ENCODE measurements at regions not wholly inside any gene's neighbourhood (a gene's known extent, or its start where the extent isn't known, plus 50 kb on each side); places are given as distances from the start of the nearest gene placed in this dataset.
"Not testable (repeated sequence)": the region's sequence is repeated elsewhere in the genome, so short reads cannot be mapped to it uniquely, and the experiment has no call there.

DNA sequence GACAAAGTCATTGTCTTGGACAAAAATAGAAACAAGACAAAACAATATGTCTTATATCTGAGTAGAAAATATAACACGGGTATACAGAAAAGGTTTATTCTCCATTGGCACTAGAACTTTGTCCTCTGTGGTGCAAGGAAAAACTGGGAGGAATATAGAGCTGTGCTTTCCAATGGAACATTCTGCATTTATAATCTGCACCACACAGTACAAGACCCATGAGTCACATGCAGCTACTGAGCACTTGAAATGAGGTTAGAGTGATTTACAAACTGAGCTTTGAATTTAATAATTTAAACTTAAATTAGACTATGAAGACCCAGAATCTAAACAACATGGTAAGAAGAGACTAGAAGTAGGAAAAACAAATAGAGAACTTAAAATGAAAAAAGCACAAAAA is 86.1 kb downstream of the RAP2A start:
- DNase-seq = no peak

DNA sequence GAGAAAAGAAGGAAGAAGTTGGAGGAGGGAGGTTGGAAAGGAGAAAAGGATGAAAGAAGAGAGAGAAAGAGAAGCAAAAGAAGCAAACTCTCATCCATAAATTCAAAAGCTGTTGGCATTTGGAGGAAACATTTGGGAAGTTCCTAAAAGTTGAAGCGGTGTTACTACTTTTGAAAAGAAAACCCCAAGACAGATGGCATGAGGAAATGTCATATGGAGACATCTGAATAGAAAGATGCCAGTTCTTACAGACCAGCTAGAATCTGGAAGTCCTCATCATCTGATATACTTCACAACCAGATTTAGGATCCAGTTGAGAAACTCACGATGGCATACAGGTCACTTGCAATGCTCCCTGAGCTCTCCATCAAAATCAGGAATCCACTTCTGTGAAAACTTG is 86.9 kb downstream of the RAP2A start:
- DNase-seq = no peak

DNA sequence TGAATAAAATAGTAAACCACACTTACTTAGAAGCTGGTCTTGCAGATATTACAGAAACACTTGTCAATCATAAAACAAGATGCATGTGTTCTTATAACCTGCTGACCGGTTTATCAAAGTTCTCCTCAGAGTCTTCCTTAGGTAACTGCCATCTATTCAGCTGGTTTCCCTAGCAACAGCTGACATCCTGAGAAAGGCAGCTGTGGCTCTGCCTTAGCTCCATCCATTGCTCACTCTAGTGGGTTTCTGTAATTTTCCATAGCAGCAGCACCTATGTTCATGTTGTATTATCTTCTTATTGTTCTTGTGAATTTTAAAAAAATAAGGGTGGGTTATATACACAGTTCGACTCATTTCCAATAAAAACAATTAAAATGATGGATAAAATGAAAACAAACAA is 87.8 kb downstream of the RAP2A start:
- peak in 1 of 51 donors; percentile 2 for DNase-seq

DNA sequence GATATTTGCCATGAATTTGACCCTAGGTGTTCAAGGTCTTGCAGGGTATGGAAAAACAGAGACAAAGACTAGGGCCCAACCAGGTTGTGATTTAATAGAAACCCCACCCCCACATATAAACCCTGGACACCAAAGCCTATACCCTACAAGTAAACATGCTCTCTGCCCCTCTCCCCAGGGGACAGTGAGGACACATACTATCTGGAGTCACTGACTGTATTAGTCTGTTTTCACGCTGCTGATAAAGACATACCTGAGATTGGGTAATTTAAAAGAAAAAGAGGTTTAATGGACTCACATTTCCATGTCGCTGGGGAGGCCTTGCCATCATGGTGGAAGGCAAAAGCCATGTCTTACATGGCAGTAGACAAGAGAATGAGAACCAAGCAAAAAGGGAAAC is 88.3 kb downstream of the RAP2A start:
- no peak for DNase-seq

DNA sequence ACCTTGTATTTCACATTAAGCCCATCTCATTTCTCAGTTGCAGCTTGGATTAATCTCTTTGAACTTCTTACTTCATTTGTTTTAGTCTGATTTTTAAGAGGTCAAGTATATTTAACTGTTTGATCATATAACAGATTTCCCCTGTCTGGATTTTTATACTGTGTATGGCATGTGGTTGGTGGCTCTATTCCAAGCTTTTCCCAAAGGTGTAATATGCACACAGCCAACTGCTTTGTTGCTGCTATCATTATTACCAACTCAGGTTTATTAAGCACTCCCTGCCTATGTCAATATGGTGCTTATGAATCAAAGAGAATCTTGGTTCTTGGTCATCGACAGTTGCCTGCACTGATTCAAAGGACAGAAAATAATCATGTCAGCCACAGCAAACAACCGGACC is 92.6 kb downstream of the RAP2A start:
- no peak for DNase-seq

DNA sequence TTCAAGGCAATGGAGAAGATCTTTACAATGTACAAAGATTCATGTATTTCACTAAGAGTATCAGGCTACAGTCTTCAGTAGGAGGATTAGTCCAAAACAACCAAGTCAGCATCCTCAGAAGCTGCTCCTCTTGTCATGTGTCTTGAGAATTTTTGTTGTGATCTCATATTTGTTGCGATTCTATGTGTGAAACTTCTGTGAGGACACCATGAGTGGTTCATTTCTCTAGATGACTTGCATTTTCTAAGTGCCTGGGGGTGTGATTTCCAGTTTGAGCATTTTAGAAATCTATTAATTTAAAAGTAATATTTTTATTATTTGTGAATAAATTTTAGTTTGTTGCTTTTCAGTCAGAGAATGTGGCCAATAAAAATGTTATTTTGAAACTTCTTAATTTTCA is 94.5 kb downstream of the RAP2A start:
- DNase-seq = no peak

DNA sequence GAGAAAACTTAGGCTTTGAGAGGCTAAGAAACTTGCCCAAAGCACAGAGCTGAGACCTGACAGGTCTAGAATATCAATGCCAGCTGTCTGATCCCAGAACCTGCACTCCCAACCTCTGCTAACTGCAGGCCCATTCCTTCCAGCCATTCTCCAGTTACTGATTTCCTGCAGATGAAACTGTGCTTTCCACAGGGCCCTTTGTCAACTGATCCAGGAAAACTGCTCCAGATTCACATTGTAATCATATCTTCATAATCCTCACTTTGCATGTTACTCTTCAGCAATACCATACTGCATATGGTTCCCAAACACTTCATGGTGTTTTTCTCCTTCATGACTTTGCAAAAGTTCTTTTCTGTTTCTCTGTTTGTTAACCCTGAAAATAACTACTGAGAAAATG is 100.6 kb downstream of the RAP2A start:
- no peak for DNase-seq

DNA sequence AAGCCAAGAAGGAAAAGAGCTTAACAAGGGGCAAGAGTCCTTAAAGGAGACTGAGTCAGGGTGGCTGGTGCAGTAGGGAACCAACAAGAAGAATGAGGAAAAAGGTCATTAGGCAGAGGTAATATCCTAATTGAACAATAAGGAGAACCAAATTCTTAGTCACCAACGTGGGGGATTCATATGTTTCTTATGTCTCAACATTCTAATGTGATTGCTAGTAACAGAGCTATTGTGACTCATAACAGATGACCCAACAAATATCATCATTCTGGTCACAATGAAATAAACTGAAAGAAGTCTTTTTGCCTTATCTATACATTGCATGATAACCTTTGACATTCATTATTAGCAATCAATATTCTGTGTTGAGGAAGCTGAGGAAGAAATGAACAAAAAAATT is 101.6 kb downstream of the RAP2A start:
- no peak for DNase-seq

DNA sequence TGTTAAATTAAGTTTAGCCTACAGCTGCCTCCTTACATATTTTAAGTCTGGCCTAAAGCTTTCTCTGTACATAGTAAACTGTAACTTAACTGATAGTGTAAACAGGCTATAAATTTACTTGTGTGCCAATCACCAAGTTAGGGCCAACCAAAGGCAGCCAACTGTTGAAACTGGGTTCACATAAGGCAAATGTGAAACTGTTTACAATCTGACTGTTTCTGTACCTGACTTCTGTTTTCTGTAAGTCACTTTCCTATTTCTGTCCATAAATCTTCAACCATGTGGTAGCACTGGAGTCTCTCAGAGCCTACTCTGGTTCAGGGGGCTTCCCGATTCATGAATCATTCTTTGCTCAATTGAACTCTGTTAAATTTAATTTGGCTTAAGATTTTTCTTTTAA is 103.1 kb downstream of the RAP2A start:
- DNase-seq = no peak

DNA sequence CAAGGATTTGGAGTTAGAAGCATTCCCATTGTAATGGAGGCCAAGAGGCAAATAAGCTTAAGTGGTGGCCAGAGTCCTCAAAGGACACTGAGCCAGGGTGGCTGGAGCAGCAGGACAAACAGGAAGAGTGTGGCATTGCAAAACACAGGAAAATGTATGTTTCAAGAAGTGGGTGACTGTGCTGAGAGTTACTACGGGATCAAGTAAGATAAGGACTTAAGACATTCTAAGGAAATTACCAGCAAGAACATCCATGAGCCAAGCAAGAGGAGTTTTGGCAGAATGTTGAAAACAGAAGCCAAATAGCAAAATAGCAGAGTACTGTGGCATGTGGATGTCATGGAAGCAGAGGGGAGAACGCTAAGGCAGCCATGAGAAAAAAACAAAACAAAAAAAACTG is 104.2 kb downstream of the RAP2A start:
- DNase-seq = no peak

DNA sequence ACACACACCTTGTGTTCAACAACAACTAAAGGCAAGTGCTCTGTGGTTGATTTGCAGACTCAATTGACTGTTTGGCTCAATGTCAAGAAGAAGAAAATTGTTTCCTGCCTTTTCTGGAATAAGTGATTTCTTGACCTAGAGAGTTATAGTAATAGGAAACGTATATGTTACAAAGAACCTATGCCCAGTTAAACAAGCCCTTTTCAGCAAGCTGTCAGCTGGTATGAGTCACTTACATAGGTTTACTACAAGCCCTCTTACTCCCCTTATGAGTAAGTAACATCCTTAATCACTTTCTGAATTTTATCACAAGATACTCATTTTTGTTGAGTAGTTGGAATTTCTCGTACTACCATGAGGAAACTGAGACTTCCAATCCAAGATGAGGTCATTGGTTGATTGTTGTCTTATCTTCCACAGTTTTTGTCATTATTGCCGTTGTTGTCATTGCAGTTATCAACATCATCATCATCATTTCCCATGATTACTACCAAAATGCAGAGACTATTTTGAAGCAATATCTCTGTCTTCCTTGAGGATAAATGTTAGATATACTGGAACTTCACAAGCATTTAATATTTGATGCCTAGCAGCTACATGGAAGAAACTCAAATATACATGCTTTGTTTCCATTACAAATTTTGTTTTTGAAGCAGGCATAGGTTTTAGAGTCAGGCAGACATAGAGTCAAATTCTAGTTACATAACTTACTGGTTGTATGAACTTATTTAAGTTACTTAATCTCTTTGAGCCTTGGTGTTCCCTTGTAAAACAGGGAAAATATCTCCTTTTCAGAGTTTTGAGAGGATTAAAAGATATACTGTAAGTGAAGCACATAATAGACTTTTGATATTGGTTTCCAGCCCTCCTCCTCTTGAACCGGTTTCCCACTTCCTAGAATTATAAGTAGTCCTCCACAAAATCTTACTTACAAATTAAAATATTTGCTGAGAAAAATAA is 106.0 kb downstream of the RAP2A start:
- no peak for DNase-seq

DNA sequence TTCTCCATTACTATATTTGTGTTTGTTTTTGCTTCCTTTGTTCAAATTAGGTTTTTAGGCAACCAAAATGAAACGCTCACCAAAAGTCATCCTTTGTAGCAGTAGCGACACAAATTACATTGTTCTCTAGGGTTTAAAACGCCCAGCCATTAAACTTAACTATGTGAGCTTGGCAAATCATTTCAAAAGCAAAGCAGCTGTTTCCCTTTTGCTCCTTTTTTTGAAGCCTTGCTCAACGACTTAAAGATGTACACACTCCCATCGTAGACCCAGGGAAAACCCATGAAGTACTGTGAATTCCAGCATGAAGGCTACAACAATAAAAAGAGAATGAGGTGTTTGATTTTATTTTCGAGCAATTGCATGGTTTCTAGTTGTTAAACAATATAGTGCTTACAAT is 106.7 kb downstream of the RAP2A start:
- no peak for DNase-seq

DNA sequence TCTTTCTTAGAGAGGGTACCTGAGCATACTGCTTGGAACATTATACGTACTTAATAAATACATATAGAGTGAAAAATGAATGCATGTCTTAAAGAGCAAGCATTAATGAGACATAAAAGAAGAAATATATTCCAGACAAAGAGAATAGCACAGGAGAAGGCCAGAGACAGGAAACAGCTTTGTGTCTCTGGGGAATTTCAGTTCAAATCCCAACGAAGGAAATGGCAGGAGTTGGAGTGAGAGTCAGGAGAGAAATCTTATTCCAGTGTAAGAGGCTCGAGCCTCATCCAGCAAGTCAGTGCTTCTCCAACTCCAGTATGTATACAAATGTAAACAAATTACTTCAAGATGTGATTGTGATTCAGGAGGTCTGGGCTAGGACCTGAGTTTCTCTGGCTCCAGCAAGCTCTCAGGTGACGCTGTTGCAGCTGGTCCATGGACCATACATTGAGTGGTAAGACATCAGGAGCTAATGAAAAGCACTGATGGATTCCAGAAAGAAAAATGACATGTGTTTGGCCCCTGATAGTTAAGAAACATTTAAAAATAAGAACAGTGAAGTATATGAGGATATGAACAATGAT is 108.2 kb downstream of the RAP2A start:
- DNase-seq = no peak

DNA sequence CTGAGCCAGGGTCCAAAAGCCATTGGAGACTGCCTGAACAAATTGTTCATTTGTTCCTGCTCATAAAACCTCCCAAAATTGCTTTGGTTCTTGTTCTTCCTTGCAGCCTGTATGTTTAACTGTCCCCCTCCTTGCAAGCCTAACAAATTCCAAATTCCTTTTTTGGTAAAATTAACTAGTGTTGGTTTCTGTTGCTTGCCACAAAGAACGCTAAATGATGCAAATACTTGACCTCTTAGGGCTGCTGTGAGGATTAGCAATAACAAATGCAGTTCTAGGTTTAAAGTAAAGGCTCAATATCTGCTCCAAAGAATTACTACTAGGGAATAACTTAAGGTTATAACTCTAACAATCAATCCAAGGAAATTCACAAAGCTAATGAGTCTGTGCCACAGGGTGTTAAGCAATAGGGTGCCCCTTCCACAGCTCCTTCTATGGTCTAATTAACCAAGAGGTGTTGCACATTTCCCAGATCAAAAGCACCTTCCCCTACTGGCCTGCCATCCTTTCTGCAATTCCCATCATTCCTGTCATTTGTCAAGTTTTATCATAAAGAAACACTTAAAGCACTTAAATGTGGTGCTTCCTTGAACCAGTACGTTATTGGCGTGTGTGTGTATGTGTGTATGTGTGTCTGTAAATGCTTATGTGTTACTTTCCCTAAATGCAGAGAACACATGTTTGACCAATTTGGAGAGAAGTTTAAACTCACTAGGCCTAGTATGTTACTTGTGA is 110.2 kb downstream of the RAP2A start:
- no peak for DNase-seq

DNA sequence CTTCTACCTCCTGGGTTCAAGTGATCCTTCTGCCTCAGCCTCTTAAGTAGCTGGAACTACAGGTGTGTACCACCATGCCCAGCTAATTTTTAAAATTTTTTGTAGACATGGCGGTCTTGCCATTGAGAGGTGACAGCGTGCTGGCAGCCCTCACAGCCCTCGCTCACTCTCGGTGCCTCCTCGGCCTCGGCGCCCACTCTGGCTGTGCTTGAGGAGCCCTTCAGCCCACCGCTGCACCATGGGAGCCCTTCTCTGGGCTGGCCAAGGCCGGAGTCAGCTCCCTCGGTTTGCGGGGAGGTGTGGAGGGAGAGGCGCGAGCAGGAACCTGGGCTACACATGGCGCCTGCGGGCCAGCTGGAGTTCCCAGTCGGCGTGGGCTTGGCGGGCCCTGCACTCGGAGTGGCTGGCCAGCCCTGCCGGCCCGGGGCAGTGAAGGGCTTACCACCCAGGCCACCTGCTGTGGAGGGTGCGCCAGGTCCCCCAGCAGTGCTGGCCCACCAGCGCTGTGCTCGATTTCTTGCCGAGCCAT is 111.1 kb downstream of the RAP2A start:
- DNase-seq = not testable (repeated sequence)

DNA sequence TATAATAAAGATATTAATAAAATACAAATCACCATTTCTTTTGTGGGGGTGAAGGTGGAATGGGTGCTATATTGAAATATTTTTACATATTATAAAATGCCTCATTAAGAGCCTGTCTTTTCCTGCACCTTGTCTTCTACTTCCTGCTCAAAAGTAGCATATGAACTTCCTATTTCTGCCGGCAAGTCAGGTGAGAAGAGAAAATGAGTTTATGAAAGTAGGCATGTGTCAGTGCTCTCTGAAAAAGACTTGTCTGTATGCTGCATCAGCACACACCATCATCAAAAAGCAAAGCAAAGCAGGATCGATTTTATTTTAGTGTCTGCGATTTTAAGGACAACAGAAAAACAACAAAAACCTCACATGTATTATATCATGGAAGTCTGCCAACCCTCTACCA is 114.2 kb downstream of the RAP2A start:
- DNase-seq = no peak

DNA sequence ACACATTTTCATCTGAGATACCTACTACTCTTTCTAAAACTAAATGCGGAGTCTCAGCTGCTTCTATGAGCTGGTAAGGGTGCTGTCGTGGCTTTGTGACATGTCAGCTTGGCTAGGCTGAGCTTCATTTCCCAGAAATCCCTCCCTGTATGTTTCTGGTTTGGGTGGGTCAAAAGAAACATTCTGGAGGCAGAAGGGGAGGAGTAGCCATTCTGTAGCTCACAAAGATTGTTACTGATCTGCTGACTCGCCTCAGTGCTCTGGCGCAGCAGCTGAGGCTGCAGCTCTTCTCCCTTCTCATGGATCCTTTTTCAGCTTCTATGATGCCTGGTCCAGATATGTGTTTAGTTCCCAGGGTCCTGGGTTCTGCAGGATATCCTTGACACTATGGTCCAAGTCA is 114.7 kb downstream of the RAP2A start:
- DNase-seq = no peak

DNA sequence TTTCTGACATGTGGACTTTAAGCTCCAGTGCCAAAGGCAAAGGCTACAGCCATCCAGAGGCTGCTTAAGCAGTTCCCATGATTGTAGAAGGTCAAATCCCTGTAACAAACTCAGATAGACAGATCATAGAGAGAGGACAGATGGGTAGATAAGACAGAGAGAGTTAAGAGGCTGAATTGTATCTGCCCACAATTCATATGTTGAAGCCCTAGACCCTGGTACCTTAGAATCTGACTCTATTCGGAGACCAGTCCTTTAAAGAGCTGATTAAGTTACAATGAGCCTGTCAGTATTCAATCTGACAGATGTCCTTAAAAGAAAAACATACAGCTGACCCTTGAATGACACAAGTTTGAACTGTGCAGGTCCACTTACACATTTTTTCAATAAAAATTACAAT is 115.2 kb downstream of the RAP2A start:
- DNase-seq = no peak

DNA sequence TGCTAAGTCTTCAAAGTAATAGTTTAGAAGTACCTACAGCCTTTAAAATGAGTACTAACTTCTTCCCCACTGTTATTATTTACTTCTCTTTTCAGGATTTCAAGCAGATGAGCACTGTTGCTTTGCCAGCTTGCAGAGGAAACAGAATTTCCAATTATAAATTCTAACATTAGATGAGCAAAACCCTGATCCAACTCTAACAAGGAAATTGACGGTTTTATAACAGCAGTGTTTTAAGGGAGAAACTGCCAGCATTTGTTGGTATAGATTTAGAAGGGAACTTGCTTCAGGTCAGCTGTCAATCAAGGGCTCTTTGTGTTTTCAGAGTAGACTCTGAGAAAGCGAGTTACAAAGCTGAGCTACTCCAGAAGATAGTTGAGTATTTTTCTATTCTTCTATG is 120.5 kb downstream of the RAP2A start:
- DNase-seq = no peak

DNA sequence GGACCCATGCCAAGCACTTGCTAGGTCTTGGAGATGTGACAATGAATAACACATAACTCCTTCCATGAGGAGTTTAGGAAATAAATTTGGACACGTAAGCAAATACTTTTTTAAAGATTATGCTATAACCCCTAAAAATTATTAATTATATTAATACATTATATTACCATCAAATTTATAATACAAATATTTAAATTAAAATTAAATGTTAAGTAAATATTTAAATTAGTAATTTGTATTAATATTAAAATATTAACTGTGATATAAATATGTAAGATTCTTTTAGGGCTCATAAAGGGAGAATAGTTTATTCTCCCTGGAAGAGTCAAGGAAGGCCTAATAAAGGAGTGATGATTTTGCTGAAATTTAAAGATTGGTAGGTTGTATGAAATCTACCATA is 121.1 kb downstream of the RAP2A start:
- DNase-seq = no peak

DNA sequence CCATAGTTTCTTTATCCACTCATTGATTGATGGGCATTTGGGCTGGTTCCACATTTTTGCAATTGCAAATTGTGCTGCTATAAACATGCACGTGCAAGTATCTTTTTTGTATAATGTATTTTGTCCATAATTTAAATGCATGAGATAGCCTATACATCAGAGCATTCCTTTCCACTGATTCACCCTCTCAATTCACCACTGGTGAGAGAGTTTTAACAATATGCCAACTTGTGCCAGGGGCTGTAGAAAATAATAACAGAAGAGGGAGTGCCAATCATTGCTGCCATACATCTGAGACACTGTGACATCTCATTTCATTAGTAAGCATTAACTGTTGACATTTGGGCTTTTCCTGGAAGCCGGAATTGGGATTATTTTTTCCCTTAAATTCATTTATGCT is 125.1 kb downstream of the RAP2A start:
- no peak for DNase-seq

DNA sequence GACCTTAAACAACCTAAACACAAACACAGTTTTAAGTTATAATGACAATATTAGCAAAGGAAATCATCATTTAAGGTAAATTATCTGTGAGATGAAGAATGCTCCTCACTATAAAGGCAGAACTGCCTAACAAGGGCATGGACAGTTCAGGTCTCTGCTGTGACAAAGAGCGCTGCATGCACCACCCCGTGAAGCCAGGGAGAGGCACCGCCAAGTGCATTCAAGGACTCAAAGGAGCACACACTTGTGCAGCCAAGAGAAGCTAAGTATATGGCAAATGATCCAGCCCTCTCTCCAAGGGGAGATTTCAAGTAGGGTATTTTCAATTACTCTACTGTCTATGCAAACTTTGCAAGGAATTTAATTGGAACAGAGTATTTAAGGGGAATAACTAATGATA is 126.0 kb downstream of the RAP2A start:
- no peak for DNase-seq

Data from hypothalamus (tissue), 51 donors.